ENCODE measurements at regions not wholly inside any gene's neighbourhood (a gene's known extent, or its start where the extent isn't known, plus 50 kb on each side); places are given as distances from the start of the nearest gene placed in this dataset.

GRCh38 chr12:94031763-94032162, 116.6 kb upstream of the PLXNC1 start:
- no peak for DNase-seq (ENCODE audit: low spot score)

DNA sequence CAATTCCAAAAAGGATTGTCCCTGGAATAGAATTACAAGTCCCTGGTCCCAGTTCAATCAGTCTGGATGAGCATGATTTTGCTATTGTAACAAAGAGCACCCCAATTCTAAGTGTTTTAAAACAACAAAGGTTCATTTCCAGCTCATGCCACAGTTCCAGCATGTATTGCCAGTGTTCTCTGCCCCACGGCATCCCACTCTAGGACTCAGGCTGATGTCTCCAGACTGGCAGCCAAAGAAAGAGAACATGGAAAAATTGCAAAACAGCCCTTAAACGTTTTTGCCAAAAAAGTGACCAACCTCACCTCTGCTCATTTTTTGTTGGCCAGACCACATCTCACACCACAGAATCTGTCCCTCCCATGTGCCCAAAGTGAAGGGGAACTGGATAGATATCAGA, 116.0 kb upstream of the PLXNC1 start:
- DNase-seq (ENCODE audit: low spot score), result no peak

GRCh38 chr12:94033101-94033500, 115.3 kb upstream of the PLXNC1 start:
- no peak for DNase-seq (ENCODE audit: low spot score)

GRCh38 chr12:94033784-94034183, 114.6 kb upstream of the PLXNC1 start:
- no peak for DNase-seq (ENCODE audit: low spot score)

DNA sequence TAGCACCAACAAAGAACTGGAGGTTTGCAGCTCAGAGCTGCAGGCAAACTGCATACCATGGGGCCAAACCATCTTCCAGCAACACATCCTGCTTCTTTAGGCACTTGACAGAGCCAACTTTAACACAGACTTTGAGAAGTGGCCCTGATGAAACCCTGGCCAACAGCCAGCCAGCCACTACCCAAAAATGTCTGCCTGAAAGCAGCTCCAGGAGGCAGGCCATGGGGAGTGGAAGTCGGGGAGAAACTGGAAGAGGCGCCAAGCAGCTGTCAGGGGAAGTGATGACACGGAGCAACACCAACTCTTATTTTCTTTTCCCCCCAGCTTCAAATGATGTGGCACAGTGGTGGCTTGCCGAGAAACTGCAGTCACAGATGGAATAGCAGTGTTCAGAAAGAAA, 110.9 kb upstream of the PLXNC1 start:
- DNase-seq (ENCODE audit: low spot score), result no peak

GRCh38 chr12:94038605-94039004, 109.8 kb upstream of the PLXNC1 start:
- no peak for DNase-seq (ENCODE audit: low spot score)

- no peak for DNase-seq (ENCODE audit: low spot score)
Measured at GRCh38 chr12:94039199-94039840, 109.1 kb upstream of the PLXNC1 start.

DNA sequence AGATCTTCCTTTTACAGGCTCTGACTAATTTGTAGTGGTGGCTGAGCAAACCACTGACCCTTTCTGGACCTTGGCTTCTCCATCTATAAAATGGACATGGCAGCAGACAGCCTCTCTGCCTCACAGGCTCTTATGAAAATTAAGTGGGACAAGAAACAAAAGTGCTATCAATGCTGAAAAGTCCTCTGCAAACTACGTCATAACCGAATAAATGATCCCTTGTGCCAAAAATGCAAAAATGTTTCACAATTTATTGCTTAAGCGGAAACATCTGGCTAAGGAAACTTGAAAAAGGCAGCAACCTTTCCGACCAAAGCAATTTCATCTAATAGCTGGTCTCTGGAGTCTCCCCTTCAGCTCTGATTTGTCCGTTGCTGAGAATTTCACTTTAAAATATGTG, 108.5 kb upstream of the PLXNC1 start:
- no peak for DNase-seq (ENCODE audit: low spot score)

DNA sequence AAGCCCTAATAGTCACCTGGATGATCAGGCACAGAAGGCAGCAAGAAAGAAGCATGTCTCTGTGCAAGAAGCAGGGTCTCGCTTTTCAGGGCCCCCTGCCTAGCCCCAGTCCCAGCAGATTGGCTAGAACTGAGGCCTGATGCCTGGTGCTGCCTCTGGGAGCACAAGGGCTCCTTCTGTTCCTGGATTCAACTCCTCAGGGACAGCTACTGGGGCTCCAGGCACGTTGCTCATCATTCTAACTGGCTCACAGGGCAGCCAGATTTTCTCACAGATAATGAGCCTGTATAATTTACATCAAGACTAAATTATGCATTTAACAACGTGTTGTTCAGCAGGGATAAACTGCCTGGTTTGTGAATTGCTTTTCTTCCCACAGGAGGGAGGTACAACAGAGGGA, 106.5 kb upstream of the PLXNC1 start:
- DNase-seq (ENCODE audit: low spot score), result no peak

DNA sequence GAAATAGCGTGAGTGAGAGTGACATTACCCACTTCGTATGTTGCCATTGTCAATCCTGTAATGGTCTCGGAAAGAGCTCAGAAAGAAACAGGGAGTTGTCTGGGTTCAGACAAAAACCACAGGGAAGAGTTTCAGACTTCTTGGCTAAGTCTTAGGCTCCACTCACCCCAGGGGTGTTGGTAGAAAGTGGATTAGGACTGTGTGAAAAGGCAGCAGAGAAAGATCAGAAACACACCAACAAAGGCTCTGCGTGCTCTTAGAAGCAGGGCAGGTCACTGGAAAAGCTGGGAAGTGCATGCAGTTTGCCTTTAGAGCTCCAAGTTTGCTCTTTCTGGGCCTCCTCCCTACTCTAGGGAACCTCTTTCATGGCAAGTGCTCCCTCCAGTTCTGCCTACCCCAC, 106.1 kb upstream of the PLXNC1 start:
- no peak for DNase-seq (ENCODE audit: low spot score)

DNA sequence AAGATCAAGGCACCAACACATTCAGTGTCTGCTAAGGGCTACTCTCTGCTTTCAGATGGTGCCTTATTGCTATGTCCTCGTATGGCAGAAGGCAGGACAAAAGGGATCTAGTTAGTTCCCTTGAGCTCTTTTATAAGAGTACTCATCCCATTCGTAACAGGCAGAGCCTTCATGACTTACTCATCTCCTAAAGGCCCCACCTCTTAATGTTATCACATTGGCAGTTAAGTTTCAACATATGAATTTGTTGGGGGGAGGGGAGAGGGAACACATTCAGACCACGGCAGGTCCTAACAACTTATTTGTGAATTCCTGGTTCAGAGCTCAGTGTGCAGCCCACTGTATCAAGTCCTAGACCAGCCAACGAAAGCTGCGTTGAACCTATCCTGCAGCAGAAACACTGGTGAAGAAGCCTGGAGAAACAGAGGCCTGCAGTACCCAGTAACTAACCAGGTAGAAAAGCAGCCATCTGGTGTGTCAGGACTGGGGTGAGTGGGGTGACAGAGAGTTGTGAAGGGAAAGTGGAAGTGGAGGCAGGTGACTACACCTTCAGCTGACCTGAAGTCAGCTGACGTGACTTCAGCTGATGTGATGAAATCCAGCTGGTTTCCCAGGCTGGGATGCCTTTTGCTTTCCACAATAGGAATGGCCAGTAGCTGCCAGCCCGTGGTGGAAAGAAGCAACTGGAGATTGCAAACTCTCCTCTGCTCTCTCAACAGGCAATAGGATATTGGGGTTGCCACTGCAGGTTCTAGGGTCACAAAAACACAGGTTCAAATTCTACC, 101.6 kb upstream of the PLXNC1 start:
- no peak for DNase-seq (ENCODE audit: low spot score)

- DNase-seq (ENCODE audit: low spot score), result no peak
Measured at GRCh38 chr12:94047781-94048567, 100.4 kb upstream of the PLXNC1 start.

GRCh38 chr12:94048757-94049156, 99.6 kb upstream of the PLXNC1 start:
- DNase-seq (ENCODE audit: low spot score), result no peak

GRCh38 chr12:94049718-94050117, 98.7 kb upstream of the PLXNC1 start:
- no peak for DNase-seq (ENCODE audit: low spot score)

DNA sequence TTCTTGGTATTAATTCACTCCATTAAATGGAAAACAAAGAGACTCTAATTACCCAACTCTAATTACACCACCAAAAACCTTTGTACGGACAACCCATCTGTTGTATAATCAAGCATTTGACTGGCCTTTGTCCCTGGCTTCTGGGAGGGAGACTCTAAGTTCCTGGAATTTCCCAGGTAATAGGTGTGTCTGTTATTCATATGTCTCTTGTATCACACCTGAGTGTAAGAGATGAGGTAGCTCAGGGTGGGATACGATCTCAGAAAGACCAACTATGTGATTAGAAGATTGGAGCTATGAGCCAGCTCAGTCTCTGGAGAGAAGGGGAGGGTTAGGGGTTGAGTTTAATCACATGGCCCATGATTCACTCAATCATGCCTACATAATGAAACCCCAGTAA, 94.7 kb upstream of the PLXNC1 start:
- no peak for DNase-seq (ENCODE audit: low spot score)

GRCh38 chr12:94055528-94055927, 92.8 kb upstream of the PLXNC1 start:
- DNase-seq (ENCODE audit: low spot score), result no peak

DNA sequence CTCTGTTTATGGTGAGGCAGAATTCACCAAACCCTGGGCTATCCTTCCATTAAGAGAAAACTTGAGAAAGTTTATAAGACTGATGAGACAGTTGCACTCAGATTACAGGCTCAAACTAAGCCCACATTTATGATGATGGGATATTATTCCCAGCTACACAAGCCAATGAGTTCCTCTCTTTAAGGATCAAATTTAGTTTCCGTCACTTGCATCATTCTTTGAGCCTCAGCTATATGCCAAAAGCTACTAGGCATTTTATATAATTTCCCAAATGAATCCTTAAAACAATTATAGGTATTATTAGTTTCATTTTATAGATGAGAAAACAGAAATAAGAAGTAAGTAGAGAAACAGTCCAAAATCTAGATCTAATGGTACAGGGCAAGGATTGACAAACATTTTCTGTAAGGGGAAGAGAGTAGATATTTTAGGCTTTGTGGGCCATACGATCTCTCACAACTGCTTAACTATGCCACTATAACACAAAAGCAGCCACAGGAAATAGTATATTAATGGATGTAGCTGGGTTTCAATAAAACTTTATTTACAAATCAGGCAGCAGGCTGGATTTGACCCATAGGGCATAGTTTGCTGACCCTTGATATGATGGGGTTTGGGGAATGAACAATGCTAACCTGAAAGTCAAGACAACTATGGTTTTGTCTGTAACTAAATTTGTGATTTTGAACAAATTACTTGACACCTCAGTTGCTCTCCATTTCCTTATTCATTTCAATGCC, 91.8 kb upstream of the PLXNC1 start:
- DNase-seq (ENCODE audit: low spot score), result no peak

- DNase-seq (ENCODE audit: low spot score), result no peak
Measured at GRCh38 chr12:94057262-94058151, 90.9 kb upstream of the PLXNC1 start.

- no peak for DNase-seq (ENCODE audit: low spot score)
Measured at GRCh38 chr12:94059394-94060368, 88.7 kb upstream of the PLXNC1 start.

GRCh38 chr12:94062194-94062593, 86.2 kb upstream of the PLXNC1 start:
- no peak for DNase-seq (ENCODE audit: low spot score)

Data from hematopoietic multipotent progenitor cell treated with erythropoietin and hydrocortisone succinate and interleukin-3 and kit ligand, for 17 days (in vitro differentiated cells).